IPS-20b (cell line): ENCODE measurements at regions not wholly inside any gene's neighbourhood (a gene's known extent, or its start where the extent isn't known, plus 50 kb on each side); places are given as distances from the start of the nearest gene placed in this dataset.

Experiments
- H3K27ac ChIP-seq: one replicate; pipeline ENCODE4 v1.5.1; 2013; ENCODE audit warnings: low read length
- H3K27me3 ChIP-seq: 2 replicates; pipeline ENCODE4 v1.6.1; 2013; ENCODE audit warnings: mild to moderate bottlenecking, low read length, inconsistent platforms; ENCODE audit not compliant: insufficient read depth
- H3K36me3 ChIP-seq: 2 replicates; pipeline ENCODE4 v1.6.1; 2013; ENCODE audit warnings: low read depth, mild to moderate bottlenecking, inconsistent platforms, low read length, moderate library complexity; ENCODE audit not compliant: insufficient read depth
- H3K4me1 ChIP-seq: 2 replicates; pipeline ENCODE4 v1.6.1; 2013; ENCODE audit warnings: mild to moderate bottlenecking, control low read depth, inconsistent platforms, low read length, moderate library complexity; ENCODE audit not compliant: insufficient read depth
- H3K4me3 ChIP-seq: 2 replicates; pipeline ENCODE4 v1.5.1; 2013; ENCODE audit warnings: mild to moderate bottlenecking, low read length, inconsistent platforms
- H3K9ac ChIP-seq: 2 replicates; pipeline ENCODE4 v1.6.1; 2013; ENCODE audit warnings: low read depth, mild to moderate bottlenecking, inconsistent platforms, low read length, moderate library complexity
- H3K9me3 ChIP-seq: 2 replicates; pipeline ENCODE4 v1.6.1; 2013; ENCODE audit warnings: mild to moderate bottlenecking, low read depth, low read length, inconsistent platforms; ENCODE audit not compliant: insufficient read depth

GRCh38 chr6:47149066-47149465 lies 106.9 kb upstream of the ADGRF1 start:
- H3K36me3 ChIP-seq = no peaks in the 10 kb centered on the region
- H3K9me3 ChIP-seq = no peaks in the 10 kb centered on the region
- H3K9ac ChIP-seq = no peak overlapping the region
- no peak overlapping the region for H3K27ac ChIP-seq
- peaks cover 35% of the 10 kb centered on the region for H3K4me1 ChIP-seq
- no peak overlapping the region for H3K4me3 ChIP-seq
- no peaks in the 10 kb centered on the region for H3K27me3 ChIP-seq

GRCh38 chr6:47147836-47148344 lies 105.8 kb upstream of the ADGRF1 start:
- Histone ChIP-seq H3K4me1 (peaks cover 30% of the 10 kb centered on the region), H3K9ac (no peak overlapping the region)

GRCh38 chr6:47147175-47147727 lies 105.1 kb upstream of the ADGRF1 start:
- Histone ChIP-seq H3K4me3 (no peak overlapping the region), H3K27ac (no peak overlapping the region), H3K9me3 (0 out of 2 replicates have a peak, but pooled peaks cover 3% of the 10 kb centered on the region), H3K27me3 (no peaks in the 10 kb centered on the region), H3K9ac (no peak overlapping the region), H3K36me3 (no peaks in the 10 kb centered on the region), H3K4me1 (peaks cover 25% of the 10 kb centered on the region)

More at GRCh38 chr6:47147836-47148344, 105.8 kb upstream of the ADGRF1 start:
- H3K9me3 ChIP-seq = no peaks in the 10 kb centered on the region
- no peaks in the 10 kb centered on the region for H3K36me3 ChIP-seq
- no peaks in the 10 kb centered on the region for H3K27me3 ChIP-seq
- H3K4me3 ChIP-seq = no peak overlapping the region
- no peak overlapping the region for H3K27ac ChIP-seq

- Histone ChIP-seq H3K36me3 (no peaks in the 10 kb centered on the region), H3K27ac (no peak overlapping the region), H3K4me3 (no peak overlapping the region; the same call in 1 of the 2 replicates), H3K9ac (no peak overlapping the region), H3K4me1 (peaks cover 25% of the 10 kb centered on the region), H3K9me3 (0 out of 2 replicates have a peak, but pooled peaks cover 3% of the 10 kb centered on the region), H3K27me3 (no peaks in the 10 kb centered on the region)
Observed at GRCh38 chr6:47146431-47147174, 104.5 kb upstream of the ADGRF1 start.

- Histone ChIP-seq H3K27ac (no peak overlapping the region), H3K4me1 (peaks cover 25% of the 10 kb centered on the region), H3K9me3 (0 out of 2 replicates have a peak, but pooled peaks cover 3% of the 10 kb centered on the region), H3K27me3 (no peaks in the 10 kb centered on the region), H3K9ac (no peak overlapping the region), H3K36me3 (no peaks in the 10 kb centered on the region), H3K4me3 (no peak overlapping the region)
Observed at GRCh38 chr6:47145212-47145611, 103.1 kb upstream of the ADGRF1 start.

- H3K36me3 ChIP-seq = no peaks in the 10 kb centered on the region
- H3K9me3 ChIP-seq = 0 out of 2 replicates have a peak, but pooled peaks cover 3% of the 10 kb centered on the region
- H3K27me3 ChIP-seq = no peaks in the 10 kb centered on the region
- H3K4me3 ChIP-seq = no peak overlapping the region
- peaks cover 25% of the 10 kb centered on the region for H3K4me1 ChIP-seq
- no peak overlapping the region for H3K9ac ChIP-seq
- no peak overlapping the region for H3K27ac ChIP-seq
Observed at GRCh38 chr6:47144306-47144705, 102.2 kb upstream of the ADGRF1 start.

- no peaks in the 10 kb centered on the region for H3K27me3 ChIP-seq
- peaks cover 35% of the 10 kb centered on the region for H3K4me1 ChIP-seq
- H3K27ac ChIP-seq = no peak overlapping the region
Observed at GRCh38 chr6:47141963-47142362, 99.8 kb upstream of the ADGRF1 start.

GRCh38 chr6:47141171-47141570 lies 99.0 kb upstream of the ADGRF1 start:
- no peak overlapping the region for H3K9ac ChIP-seq
- no peak overlapping the region for H3K4me3 ChIP-seq
- no peaks in the 10 kb centered on the region for H3K27me3 ChIP-seq
- peaks cover 28% of the 10 kb centered on the region for H3K4me1 ChIP-seq
- H3K9me3 ChIP-seq = 0 out of 2 replicates have a peak, but pooled peaks cover 3% of the 10 kb centered on the region
- H3K27ac ChIP-seq = no peak overlapping the region
- no peaks in the 10 kb centered on the region for H3K36me3 ChIP-seq

More at GRCh38 chr6:47141963-47142362, 99.8 kb upstream of the ADGRF1 start:
- Histone ChIP-seq H3K36me3 (no peaks in the 10 kb centered on the region), H3K4me3 (no peak overlapping the region), H3K9me3 (0 out of 2 replicates have a peak, but pooled peaks cover 3% of the 10 kb centered on the region), H3K9ac (no peak overlapping the region)

GRCh38 chr6:47138046-47138445 lies 95.9 kb upstream of the ADGRF1 start:
- H3K4me3 ChIP-seq = no peak overlapping the region
- no peak overlapping the region for H3K9ac ChIP-seq
- H3K36me3 ChIP-seq = no peaks in the 10 kb centered on the region
- H3K9me3 ChIP-seq = 0 out of 2 replicates have a peak, but pooled peaks cover 3% of the 10 kb centered on the region
- peaks cover 31% of the 10 kb centered on the region for H3K4me1 ChIP-seq
- H3K27ac ChIP-seq = no peak overlapping the region
- H3K27me3 ChIP-seq = no peaks in the 10 kb centered on the region

GRCh38 chr6:47137073-47137472 lies 94.9 kb upstream of the ADGRF1 start:
- Histone ChIP-seq H3K27ac (no peak overlapping the region), H3K4me1 (peaks cover 31% of the 10 kb centered on the region)

GRCh38 chr6:47135772-47136171 lies 93.6 kb upstream of the ADGRF1 start:
- Histone ChIP-seq H3K9ac (no peak overlapping the region), H3K36me3 (no peaks in the 10 kb centered on the region), H3K27me3 (no peaks in the 10 kb centered on the region), H3K4me1 (peaks cover 31% of the 10 kb centered on the region), H3K27ac (no peak overlapping the region), H3K9me3 (no peaks in the 10 kb centered on the region), H3K4me3 (no peak overlapping the region)

More at GRCh38 chr6:47137073-47137472, 94.9 kb upstream of the ADGRF1 start:
- Histone ChIP-seq H3K9ac (no peak overlapping the region), H3K4me3 (no peak overlapping the region), H3K9me3 (no peaks in the 10 kb centered on the region), H3K36me3 (no peaks in the 10 kb centered on the region), H3K27me3 (no peaks in the 10 kb centered on the region)
